Endothelial cell of umbilical vein (primary cell): ENCODE measurements at regions not wholly inside any gene's neighbourhood (a gene's known extent, or its start where the extent isn't known, plus 50 kb on each side); places are given as distances from the start of the nearest gene placed in this dataset.

Experiments used
- BruUV-seq: library from RNA; stranded (reverse); fragments of 400-500 nt; replicated peaks from 2 replicates; lab custom pipeline; 2021; lab: Mats Ljungman, UMichigan
- CTCF ChIA-PET: fragments of 300-600, 350-600 bp; sonication (Branson Sonifier 250); formaldehyde crosslinking; loops from one replicate; lab custom pipeline; 2021; ENCODE audit warnings: antibody characterized with exemption, inconsistent platforms; lab: Charles Lee
- POLR2A ChIA-PET: fragments of 300-600, 350-600 bp; sonication (Branson Sonifier 250); formaldehyde crosslinking; loops from one replicate; lab custom pipeline; 2021; ENCODE audit warnings: antibody characterized with exemption, inconsistent platforms; lab: Charles Lee
- DNase-seq: peaks from one replicate; pipeline ENCODE4 v3.0.0-alpha.2; 2011; ENCODE audit warnings: low read depth, low spot score
- FAIRE-seq: peaks from 2 replicates; lab custom pipeline; 2011; peaks lifted over from hg19 to GRCh38; lab: Jason Lieb, UNC
- H2AFZ ChIP-seq: 2 replicates; pipeline ENCODE4 v1.6.0; 2012; ENCODE audit warnings: low read depth, low read length, control low read depth, inconsistent platforms
- H3K27ac ChIP-seq: 2 replicates; pipeline ENCODE4 v1.5.1; 2011; ENCODE audit warnings: low read depth, mild to moderate bottlenecking, control low read depth, low read length, moderate library complexity; ENCODE audit not compliant: insufficient read depth
- H3K27me3 ChIP-seq, 2 experiments: 2 replicates each; pipeline versions ENCODE4 v1.6.0 to v1.6.1; 2011; ENCODE audit warnings: low read length in 2 of 2, mixed read lengths in 1 of 2; ENCODE audit not compliant: control insufficient read depth in 2 of 2, insufficient read depth in 2 of 2
- H3K36me3 ChIP-seq, 2 experiments: 2 replicates in 1 of 2; 3 replicates in 1 of 2; pipeline ENCODE4 v1.5.1; 2011; ENCODE audit warnings: low read length in 2 of 2, mild to moderate bottlenecking in 1 of 2, moderate library complexity in 1 of 2; ENCODE audit not compliant: control insufficient read depth in 2 of 2, insufficient read depth in 2 of 2; ENCODE audit errors: extremely low read depth in 1 of 2
- H3K4me1 ChIP-seq: 3 replicates; pipeline ENCODE4 v1.5.1; 2011; ENCODE audit warnings: mild to moderate bottlenecking, low read length; ENCODE audit not compliant: control insufficient read depth, insufficient read depth; ENCODE audit errors: extremely low read depth
- H3K4me2 ChIP-seq: 2 replicates; pipeline ENCODE4 v1.6.1; 2011; ENCODE audit warnings: low read length, control low read depth, mixed read lengths; ENCODE audit not compliant: insufficient read depth
- H3K4me3 ChIP-seq, 3 experiments: fragments of 200-600 bp in 1 of 3; sonication (generic), shearing (Covaris generic) in 1 of 3; replicated peaks in 1 of 3; 2 replicates each; pipeline ENCODE4 v1.5.1; 2011 to 2016; ENCODE audit warnings: control low read depth in 3 of 3, low read length in 3 of 3, mild to moderate bottlenecking in 2 of 3, inconsistent platforms in 1 of 3, low read depth in 1 of 3, moderate library complexity in 1 of 3; ENCODE audit not compliant: insufficient read depth in 1 of 3
- H3K79me2 ChIP-seq: 2 replicates; pipeline ENCODE4 v1.6.0; 2012; ENCODE audit warnings: low read length, inconsistent platforms; ENCODE audit not compliant: control insufficient read depth, insufficient read depth
- H3K9ac ChIP-seq: replicated peaks from 2 replicates; pipeline ENCODE3; 2011; ENCODE audit warnings: low read length, control low read depth; ENCODE audit not compliant: insufficient read depth; ENCODE audit errors: extremely low read depth
- H3K9me1 ChIP-seq: replicated peaks from 3 replicates; pipeline ENCODE4 v1.6.0; 2011; ENCODE audit warnings: mild to moderate bottlenecking, low read length; ENCODE audit not compliant: control insufficient read depth, insufficient read depth; ENCODE audit errors: extremely low read depth
- H3K9me3 ChIP-seq: replicated peaks from 2 replicates; pipeline ENCODE4 v1.5.1; 2012; ENCODE audit warnings: low read length, inconsistent platforms; ENCODE audit not compliant: control insufficient read depth, insufficient read depth
- H4K20me1 ChIP-seq: replicated peaks from 2 replicates; pipeline ENCODE3; 2011; ENCODE audit warnings: mild to moderate bottlenecking, low read length; ENCODE audit not compliant: control insufficient read depth, insufficient read depth; ENCODE audit errors: extremely low read depth
- CTCF ChIP-seq, 2 donors: IDR thresholded peaks; 1 replicate in 1 of 2; 2 replicates in 1 of 2; pipeline ENCODE4 v1.5.1; 2011; ENCODE audit warnings: low read length in 2 of 2, mild to moderate bottlenecking in 2 of 2, moderate library complexity in 2 of 2, control low read depth in 1 of 2, inconsistent platforms in 1 of 2, low read depth in 1 of 2; ENCODE audit not compliant: insufficient read depth in 1 of 2; ENCODE audit errors: extremely low read depth in 1 of 2
- EZH2 ChIP-seq: IDR thresholded peaks from 2 replicates; pipeline ENCODE4 v1.6.1; 2012; ENCODE audit warnings: borderline replicate concordance, low read depth, mild to moderate bottlenecking, moderate library complexity, low read length, inconsistent platforms; ENCODE audit not compliant: severe bottlenecking
- FOS ChIP-seq: IDR thresholded peaks from 2 replicates; pipeline ENCODE4 v1.6.1; 2011; ENCODE audit warnings: mild to moderate bottlenecking, low read length, moderate library complexity, borderline replicate concordance; ENCODE audit not compliant: insufficient read depth
- GATA2 ChIP-seq: IDR thresholded peaks from 2 replicates; pipeline ENCODE4 v1.7.0; 2011; ENCODE audit warnings: low read depth, mild to moderate bottlenecking, moderate library complexity, mixed read lengths, low read length; ENCODE audit not compliant: insufficient read length, insufficient read depth
- JUN ChIP-seq: IDR thresholded peaks from 2 replicates; pipeline ENCODE4 v1.6.1; 2011; ENCODE audit warnings: borderline replicate concordance, low read depth; ENCODE audit not compliant: insufficient read length, insufficient read depth
- MAX ChIP-seq: IDR thresholded peaks from 2 replicates; pipeline ENCODE4 v1.6.1; 2011; ENCODE audit not compliant: insufficient read depth, insufficient read length
- MYC ChIP-seq: IDR thresholded peaks from one replicate; pipeline ENCODE4 v1.6.1; 2011; ENCODE audit warnings: mild to moderate bottlenecking, low read depth, low read length
- POLR2A ChIP-seq: IDR thresholded peaks from 2 replicates; pipeline ENCODE4 v1.6.1; 2012; ENCODE audit warnings: low read depth, mild to moderate bottlenecking, control low read depth, low read length
- POLR2AphosphoS5 ChIP-seq: IDR thresholded peaks from 2 replicates; pipeline ENCODE4 v1.6.1; 2012; ENCODE audit warnings: low read depth, mild to moderate bottlenecking, control low read depth, low read length, moderate library complexity; ENCODE audit not compliant: insufficient read depth
- dilution Hi-C: fragments of 300-500 bp; cut with MboI; formaldehyde crosslinking; loops from one replicate; pipeline ENCODE4 v1.15.0; 2019; ENCODE audit warnings: low sequenced_read_pairs; ENCODE audit not compliant: extremely low pct_ligation_motif_present
- intact Hi-C: fragments of 100-400 bp; cut with micrococcal nuclease; formaldehyde crosslinking; loops from one replicate; pipeline ENCODE4 v1.10.0; 2022

- CTCF ChIA-PET = no interaction called here
- Histone ChIP-seq H4K20me1 (no peaks in the 10 kb centered on the region), H3K9me3 (no peaks in the 10 kb centered on the region), H3K4me3 (no peak overlapping the region), H3K36me3 (no peaks in the 10 kb centered on the region), H3K4me1 (no peaks in the 10 kb centered on the region), H3K27ac (no peak overlapping the region), H3K4me2 (no peak overlapping the region), H2AFZ (no peak overlapping the region), H3K27me3 (no peaks in the 10 kb centered on the region), H3K79me2 (no peaks in the 10 kb centered on the region), H3K9ac (no peak overlapping the region), H3K9me1 (no peaks in the 10 kb centered on the region)
- DNase-seq = no peak
- no peak for TF ChIP-seq JUN
- no peak for TF ChIP-seq MYC
- TF ChIP-seq POLR2A = no peak
- TF ChIP-seq EZH2 = no peak
- no peak for TF ChIP-seq CTCF (IDR thresholded peaks at IDR 0.05; ENCODE audit: extremely low read depth in 1 of 2, insufficient read depth in 1 of 2, low read depth in 1 of 2, low read length in 2 of 2)
- dilution Hi-C loops = no loop called here
- POLR2A ChIA-PET = no interaction called here
- BruUV-seq = no TSS peak
- FAIRE-seq = no peak
- intact Hi-C loops = no loop called here
Measured at GRCh38 chrX:69374569-69374968, 129.6 kb upstream of the NALF2 start.

- intact Hi-C loops (no loop called here), dilution Hi-C loops (no loop called here)
- no TSS peak for BruUV-seq
- H3K9me3 ChIP-seq = no peaks in the 10 kb centered on the region
- no peaks in the 10 kb centered on the region for H3K4me1 ChIP-seq
- H3K36me3 ChIP-seq = no peaks in the 10 kb centered on the region
- TF ChIP-seq MYC (no peak), CTCF (IDR thresholded peaks at IDR 0.05; ENCODE audit: extremely low read depth in 1 of 2, insufficient read depth in 1 of 2, low read depth in 1 of 2, low read length in 2 of 2) (no peak), JUN (no peak), POLR2A (no peak), EZH2 (no peak), POLR2AphosphoS5 (no peak), MAX (no peak), FOS (no peak), GATA2 (no peak)
- H3K9ac ChIP-seq = no peak overlapping the region
- H3K79me2 ChIP-seq = no peaks in the 10 kb centered on the region
- H3K27me3 ChIP-seq = no peaks in the 10 kb centered on the region
- no peak for DNase-seq
- H3K4me3 ChIP-seq = no peak overlapping the region
- H3K9me1 ChIP-seq = no peaks in the 10 kb centered on the region
- H2AFZ ChIP-seq = no peak overlapping the region
- H3K4me2 ChIP-seq = no peak overlapping the region
- no peaks in the 10 kb centered on the region for H4K20me1 ChIP-seq
- H3K27ac ChIP-seq = no peak overlapping the region
- no peak for FAIRE-seq
- ChIA-PET CTCF (no interaction called here), POLR2A (no interaction called here)
Measured at GRCh38 chrX:69372435-69372834, 131.7 kb upstream of the NALF2 start.
